CD8-positive, alpha-beta memory T cell (primary cell): ENCODE measurements at regions not wholly inside any gene's neighbourhood (a gene's known extent, or its start where the extent isn't known, plus 50 kb on each side); places are given as distances from the start of the nearest gene placed in this dataset.

Source experiments
- CTCF ChIA-PET: fragments of 350-600 bp; sonication (Branson Sonifier 250); formaldehyde crosslinking; loops from one replicate; lab custom pipeline; 2021; ENCODE audit warnings: antibody characterized with exemption; lab: Charles Lee
- POLR2A ChIA-PET: fragments of 350-600 bp; sonication (Branson Sonifier 250); formaldehyde crosslinking; loops from one replicate; lab custom pipeline; 2021; ENCODE audit warnings: antibody characterized with exemption; lab: Charles Lee
- DNase-seq, 5 donors: peaks; one replicate each; pipeline versions ENCODE4 v3.0.0 to v3.0.0-alpha.2; 2020 to 2022; ENCODE audit warnings: mixed read lengths in 1 of 5
- H3K27ac ChIP-seq: one replicate; pipeline ENCODE4 v1.7.0; 2013; ENCODE audit warnings: low read depth, mild to moderate bottlenecking, low read length, moderate library complexity
- H3K27me3 ChIP-seq: 2 replicates; pipeline ENCODE4 v1.7.0; 2013; ENCODE audit warnings: low read length, mild to moderate bottlenecking; ENCODE audit not compliant: insufficient read depth, poor library complexity, severe bottlenecking
- H3K36me3 ChIP-seq: 2 replicates; pipeline ENCODE4 v1.7.0; 2013; ENCODE audit warnings: mild to moderate bottlenecking, low read length, moderate library complexity; ENCODE audit not compliant: insufficient read depth
- H3K4me1 ChIP-seq: 2 replicates; pipeline ENCODE4 v1.7.0; 2013; ENCODE audit warnings: mild to moderate bottlenecking, low read length, moderate library complexity; ENCODE audit not compliant: insufficient read depth
- H3K4me3 ChIP-seq: 2 replicates; pipeline ENCODE4 v1.7.0; 2013; ENCODE audit warnings: mild to moderate bottlenecking, low read length
- H3K9me3 ChIP-seq: 2 replicates; pipeline ENCODE4 v1.7.0; 2013; ENCODE audit warnings: mild to moderate bottlenecking, low read length
- H3K27ac Mint-ChIP-seq, 8 donors: one replicate each; pipeline ENCODE4 v1.8.0; 2020 to 2021; ENCODE audit warnings: mixed read lengths in 8 of 8, mild to moderate bottlenecking in 6 of 8, inconsistent platforms in 3 of 8, moderate library complexity in 3 of 8
- H3K27me3 Mint-ChIP-seq, 2 donors: one replicate each; pipeline ENCODE4 v1.8.0; 2020 to 2021; ENCODE audit warnings: mixed read lengths in 2 of 2, mild to moderate bottlenecking in 1 of 2, moderate library complexity in 1 of 2
- H3K36me3 Mint-ChIP-seq, 3 donors: one replicate each; pipeline ENCODE4 v1.8.0; 2020 to 2021; ENCODE audit warnings: mixed read lengths in 3 of 3, inconsistent platforms in 1 of 3, mild to moderate bottlenecking in 1 of 3
- H3K4me1 Mint-ChIP-seq, 3 donors: one replicate each; pipeline ENCODE4 v1.8.0; 2020 to 2021; ENCODE audit warnings: mixed read lengths in 3 of 3, inconsistent platforms in 1 of 3, mild to moderate bottlenecking in 1 of 3
- H3K4me3 Mint-ChIP-seq, 7 donors: one replicate each; pipeline ENCODE4 v1.8.0; 2020 to 2021; ENCODE audit warnings: mixed read lengths in 7 of 7, mild to moderate bottlenecking in 6 of 7, moderate library complexity in 4 of 7, inconsistent platforms in 2 of 7
- H3K9me3 Mint-ChIP-seq, 5 donors: one replicate each; pipeline ENCODE4 v1.8.0; 2020 to 2022; ENCODE audit warnings: mixed read lengths in 5 of 5, mild to moderate bottlenecking in 3 of 5, moderate library complexity in 2 of 5, inconsistent platforms in 1 of 5

DNA sequence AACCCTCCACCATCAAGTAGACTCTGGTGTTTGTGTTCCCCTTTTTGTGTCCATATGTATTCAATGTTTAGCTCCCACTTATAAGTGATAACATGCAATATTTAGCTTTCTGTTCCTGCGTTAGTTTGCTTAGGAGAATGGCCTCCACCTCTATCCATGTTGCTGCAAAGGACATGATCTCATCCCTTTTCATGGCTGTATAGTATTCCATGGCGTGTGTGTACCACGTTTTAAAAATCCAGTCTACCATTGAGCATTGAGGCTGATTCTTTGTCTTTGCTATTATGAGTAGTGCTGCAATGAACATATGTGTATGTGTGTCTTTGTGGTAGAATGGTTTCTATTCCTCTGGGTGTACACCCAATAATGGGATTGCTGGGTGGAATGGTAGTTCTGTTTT is 140.1 kb downstream of the BASP1 start:
- H3K4me1 Mint-ChIP-seq, result no peaks in the 10 kb centered on the region
- DNase-seq, result no peak
- no peaks in the 10 kb centered on the region for H3K9me3 ChIP-seq
- H3K27ac Mint-ChIP-seq, result no peak overlapping the region
- H3K27me3 ChIP-seq, result no peaks in the 10 kb centered on the region
- ChIA-PET CTCF (no interaction called here), POLR2A (no interaction called here)
- no peaks in the 10 kb centered on the region for H3K4me1 ChIP-seq
- peaks cover 3 to 14% (median 5%) of the 10 kb centered on the region in 5 donors for H3K9me3 Mint-ChIP-seq
- no peaks in the 10 kb centered on the region for H3K36me3 ChIP-seq
- peaks cover 0 to 1% (median 0%) of the 10 kb centered on the region in 3 donors for H3K36me3 Mint-ChIP-seq
- H3K27me3 Mint-ChIP-seq, result no peaks in the 10 kb centered on the region
- H3K27ac ChIP-seq, result no peak overlapping the region
- H3K4me3 ChIP-seq, result no peak overlapping the region
- no peak overlapping the region for H3K4me3 Mint-ChIP-seq

DNA sequence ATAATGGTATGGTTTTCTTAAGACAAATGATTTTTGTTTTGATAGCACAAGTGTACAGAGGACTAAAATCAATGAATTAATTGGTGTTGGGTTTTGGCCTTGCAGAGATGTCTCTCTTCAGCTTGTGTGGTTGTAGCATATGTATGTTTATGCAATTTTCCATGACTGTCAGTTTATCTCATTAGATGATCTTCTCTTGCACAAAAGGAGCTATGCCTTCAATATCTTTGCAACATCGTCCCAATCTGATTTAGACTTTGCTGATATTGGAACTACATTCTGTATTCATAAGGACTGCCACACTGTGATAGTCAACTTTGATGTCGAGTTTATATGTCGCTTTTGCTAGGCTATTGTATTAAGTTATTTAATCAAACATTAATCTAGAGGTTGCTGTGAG is 140.0 kb upstream of the TAF11L2 start:
- no peak overlapping the region for H3K27ac Mint-ChIP-seq
- H3K27me3 Mint-ChIP-seq, result no peaks in the 10 kb centered on the region
- H3K36me3 Mint-ChIP-seq, result peaks cover 0 to 1% (median 0%) of the 10 kb centered on the region in 3 donors
- Histone ChIP-seq H3K36me3 (no peaks in the 10 kb centered on the region), H3K4me1 (no peaks in the 10 kb centered on the region), H3K9me3 (no peaks in the 10 kb centered on the region), H3K27me3 (no peaks in the 10 kb centered on the region), H3K4me3 (no peak overlapping the region), H3K27ac (no peak overlapping the region)
- H3K9me3 Mint-ChIP-seq, result peaks cover 3 to 14% (median 6%) of the 10 kb centered on the region in 5 donors
- DNase-seq, result no peak
- H3K4me1 Mint-ChIP-seq, result no peaks in the 10 kb centered on the region
- H3K4me3 Mint-ChIP-seq, result no peak overlapping the region
- POLR2A ChIA-PET, result no interaction called here
- CTCF ChIA-PET, result no interaction called here

DNA sequence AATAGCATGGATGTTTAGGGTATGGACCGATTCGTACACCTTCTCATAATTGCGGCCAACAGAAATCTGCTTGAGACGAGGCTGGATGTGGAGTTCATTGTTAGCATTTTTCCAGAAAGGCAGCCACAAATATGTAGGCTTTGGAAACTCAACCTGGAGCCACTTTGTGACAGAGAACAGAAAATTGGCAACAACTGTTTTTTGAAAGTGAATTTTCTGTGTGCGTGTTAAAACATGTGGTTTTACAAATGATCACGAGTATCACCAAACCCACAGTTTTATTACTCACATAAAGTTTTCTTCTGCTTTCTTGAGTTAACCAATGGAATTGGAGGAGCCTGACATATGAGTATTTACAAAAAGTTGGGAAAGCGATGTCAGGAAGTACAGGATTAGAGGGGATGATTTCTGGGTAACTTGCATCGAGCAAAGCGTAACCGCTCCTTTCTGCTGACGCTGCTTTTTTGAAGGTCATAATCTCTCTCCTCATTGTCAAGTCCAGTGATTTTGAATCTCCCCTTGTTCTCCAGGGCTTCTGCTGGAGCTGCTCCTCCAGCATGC is 138.5 kb upstream of the TAF11L2 start:
- POLR2A ChIA-PET, result no interaction called here
- no peak overlapping the region for H3K4me3 Mint-ChIP-seq
- Histone ChIP-seq H3K4me3 (no peak overlapping the region), H3K9me3 (no peaks in the 10 kb centered on the region), H3K27me3 (no peaks in the 10 kb centered on the region), H3K27ac (no peak overlapping the region), H3K4me1 (no peaks in the 10 kb centered on the region), H3K36me3 (no peaks in the 10 kb centered on the region)
- CTCF ChIA-PET, result no interaction called here
- no peak overlapping the region for H3K27ac Mint-ChIP-seq
- H3K4me1 Mint-ChIP-seq, result no peaks in the 10 kb centered on the region
- H3K9me3 Mint-ChIP-seq, result peaks cover 3 to 14% (median 4%) of the 10 kb centered on the region in 5 donors
- no peak for DNase-seq
- peaks cover 0 to 1% (median 0%) of the 10 kb centered on the region in 3 donors for H3K36me3 Mint-ChIP-seq
- no peaks in the 10 kb centered on the region for H3K27me3 Mint-ChIP-seq

DNA sequence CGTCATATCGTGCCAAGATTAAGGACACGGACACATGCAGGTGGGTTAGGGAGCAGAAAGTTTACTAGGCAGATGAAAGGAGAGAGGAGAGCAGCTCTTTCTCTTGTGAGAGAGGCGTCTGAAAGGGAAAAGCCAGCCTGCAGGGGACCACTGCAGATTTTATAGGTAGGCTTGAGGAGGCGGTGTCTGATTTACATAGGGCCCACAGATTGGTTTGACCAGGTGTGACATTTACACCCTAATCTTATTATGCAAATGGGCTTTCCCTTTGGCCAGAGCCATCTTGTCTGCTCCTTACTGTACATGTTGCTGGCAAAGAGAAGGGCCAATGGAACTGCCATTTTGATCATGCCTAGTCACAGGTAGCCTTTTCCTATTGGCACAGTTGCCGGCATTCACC is 137.2 kb upstream of the TAF11L2 start:
- peaks cover 3 to 14% (median 4%) of the 10 kb centered on the region in 5 donors for H3K9me3 Mint-ChIP-seq
- H3K4me3 ChIP-seq, result no peak overlapping the region
- no peaks in the 10 kb centered on the region for H3K4me1 Mint-ChIP-seq
- no peak overlapping the region for H3K27ac Mint-ChIP-seq
- H3K27ac ChIP-seq, result no peak overlapping the region
- peaks cover 0 to 1% (median 0%) of the 10 kb centered on the region in 3 donors for H3K36me3 Mint-ChIP-seq
- H3K27me3 Mint-ChIP-seq, result no peaks in the 10 kb centered on the region
- ChIA-PET CTCF (no interaction called here), POLR2A (no interaction called here)
- H3K27me3 ChIP-seq, result no peaks in the 10 kb centered on the region
- H3K9me3 ChIP-seq, result no peaks in the 10 kb centered on the region
- no peak overlapping the region for H3K4me3 Mint-ChIP-seq
- no peaks in the 10 kb centered on the region for H3K4me1 ChIP-seq
- no peak for DNase-seq
- no peaks in the 10 kb centered on the region for H3K36me3 ChIP-seq

DNA sequence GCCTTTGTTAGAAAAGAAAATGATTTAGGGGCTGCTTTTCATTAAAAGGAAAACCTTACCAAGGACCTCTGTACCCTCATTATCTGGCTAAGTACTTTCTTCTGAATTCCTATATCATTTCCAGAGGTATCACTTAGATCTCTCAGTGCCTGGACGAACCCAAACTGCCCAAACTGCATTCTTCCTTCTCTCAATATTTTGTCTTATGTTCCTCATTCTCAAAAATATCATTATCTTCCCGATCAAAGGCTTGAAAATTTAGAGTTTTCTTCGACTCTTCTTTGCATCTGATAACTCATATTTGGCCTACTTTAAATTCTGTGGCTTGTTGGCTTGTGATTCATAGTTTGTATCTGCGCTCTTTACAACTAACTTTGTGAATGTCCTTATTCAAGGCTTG is 136.7 kb upstream of the TAF11L2 start:
- no peak for DNase-seq
- no peaks in the 10 kb centered on the region for H3K36me3 ChIP-seq
- H3K27ac Mint-ChIP-seq, result no peak overlapping the region
- no peak overlapping the region for H3K4me3 ChIP-seq
- no peak overlapping the region for H3K4me3 Mint-ChIP-seq
- H3K9me3 Mint-ChIP-seq, result peaks cover 0 to 15% (median 4%) of the 10 kb centered on the region in 5 donors
- POLR2A ChIA-PET, result no interaction called here
- H3K9me3 ChIP-seq, result no peaks in the 10 kb centered on the region
- peaks cover 0 to 1% (median 0%) of the 10 kb centered on the region in 3 donors for H3K36me3 Mint-ChIP-seq
- no peaks in the 10 kb centered on the region for H3K4me1 Mint-ChIP-seq
- CTCF ChIA-PET, result no interaction called here
- H3K27ac ChIP-seq, result no peak overlapping the region
- H3K27me3 ChIP-seq, result no peaks in the 10 kb centered on the region
- no peaks in the 10 kb centered on the region for H3K4me1 ChIP-seq
- H3K27me3 Mint-ChIP-seq, result no peaks in the 10 kb centered on the region

DNA sequence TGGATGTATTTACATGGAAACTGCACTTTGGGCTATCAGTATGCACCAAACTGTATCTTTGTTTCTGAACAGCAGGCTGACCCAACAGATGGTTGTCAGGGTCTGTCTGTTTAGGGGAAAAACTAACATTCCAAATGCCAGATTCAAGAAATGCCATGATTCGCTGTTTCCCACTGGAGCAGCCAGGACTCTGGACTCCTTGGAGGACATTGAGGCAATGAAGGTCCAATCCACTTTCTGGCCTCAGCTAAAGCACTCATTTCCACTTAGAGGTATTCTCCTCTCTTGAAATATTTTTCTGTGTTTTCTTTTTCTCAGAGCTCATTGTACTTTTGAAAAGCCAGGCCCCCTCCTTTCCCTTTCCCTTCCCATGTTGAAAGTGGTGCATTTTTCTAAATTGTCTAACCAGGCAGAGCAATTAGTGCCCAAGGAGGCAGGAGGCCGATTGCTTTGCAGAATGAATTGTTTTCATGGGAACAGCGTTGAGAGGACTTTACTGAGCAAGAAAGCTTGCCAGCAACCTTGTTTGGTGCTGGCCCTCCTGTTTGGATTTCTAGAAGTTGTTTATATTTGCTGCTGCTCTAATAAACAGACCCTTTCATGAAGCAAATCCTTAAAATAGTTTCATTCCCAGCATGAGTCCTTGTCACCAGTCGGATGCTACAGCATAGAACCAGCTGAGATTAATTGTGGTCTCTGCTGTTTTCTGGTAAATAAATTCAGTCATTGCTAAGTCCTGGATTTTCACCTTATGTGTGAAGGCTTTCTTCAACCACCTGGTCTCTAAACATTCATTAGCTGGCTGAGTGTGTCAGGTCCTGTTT is 132.8 kb upstream of the TAF11L2 start:
- Mint-ChIP-seq H3K27me3 (no peaks in the 10 kb centered on the region), H3K4me1 (no peaks in the 10 kb centered on the region), H3K9me3 (peaks cover 0 to 12% (median 5%) of the 10 kb centered on the region in 5 donors), H3K4me3 (no peak overlapping the region), H3K36me3 (peaks cover 0 to 1% (median 0%) of the 10 kb centered on the region in 3 donors), H3K27ac (no peak overlapping the region)
- POLR2A ChIA-PET, result no interaction called here
- Histone ChIP-seq H3K4me3 (no peak overlapping the region), H3K4me1 (no peaks in the 10 kb centered on the region), H3K27me3 (no peaks in the 10 kb centered on the region), H3K27ac (no peak overlapping the region), H3K9me3 (no peaks in the 10 kb centered on the region), H3K36me3 (no peaks in the 10 kb centered on the region)
- CTCF ChIA-PET, result no interaction called here
- DNase-seq, result no peak

DNA sequence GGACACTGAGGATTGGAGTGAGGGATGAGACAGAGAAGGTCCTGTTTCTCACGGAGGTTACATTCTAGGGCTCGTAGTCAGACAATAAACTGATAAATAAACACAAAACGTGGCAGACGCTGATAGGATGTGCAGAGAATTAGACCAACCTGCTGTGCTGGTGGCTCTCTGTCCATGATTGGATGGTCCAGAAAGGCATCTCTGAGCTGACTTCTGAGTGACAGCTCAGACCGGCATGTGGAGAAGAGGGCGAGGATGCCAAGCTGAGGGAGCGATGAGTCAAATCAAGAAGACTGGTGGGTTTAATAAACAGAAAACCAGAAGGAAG is 132.3 kb upstream of the TAF11L2 start:
- Mint-ChIP-seq H3K36me3 (peaks cover 0 to 1% (median 0%) of the 10 kb centered on the region in 3 donors), H3K27ac (no peak overlapping the region), H3K9me3 (peaks cover 0 to 12% (median 9%) of the 10 kb centered on the region in 5 donors), H3K4me3 (no peak overlapping the region), H3K27me3 (no peaks in the 10 kb centered on the region), H3K4me1 (no peaks in the 10 kb centered on the region)
- H3K27ac ChIP-seq, result no peak overlapping the region
- no peak for DNase-seq
- no peaks in the 10 kb centered on the region for H3K27me3 ChIP-seq
- CTCF ChIA-PET, result no interaction called here
- no peaks in the 10 kb centered on the region for H3K9me3 ChIP-seq
- H3K4me1 ChIP-seq, result no peaks in the 10 kb centered on the region
- POLR2A ChIA-PET, result no interaction called here
- H3K36me3 ChIP-seq, result no peaks in the 10 kb centered on the region
- no peak overlapping the region for H3K4me3 ChIP-seq

DNA sequence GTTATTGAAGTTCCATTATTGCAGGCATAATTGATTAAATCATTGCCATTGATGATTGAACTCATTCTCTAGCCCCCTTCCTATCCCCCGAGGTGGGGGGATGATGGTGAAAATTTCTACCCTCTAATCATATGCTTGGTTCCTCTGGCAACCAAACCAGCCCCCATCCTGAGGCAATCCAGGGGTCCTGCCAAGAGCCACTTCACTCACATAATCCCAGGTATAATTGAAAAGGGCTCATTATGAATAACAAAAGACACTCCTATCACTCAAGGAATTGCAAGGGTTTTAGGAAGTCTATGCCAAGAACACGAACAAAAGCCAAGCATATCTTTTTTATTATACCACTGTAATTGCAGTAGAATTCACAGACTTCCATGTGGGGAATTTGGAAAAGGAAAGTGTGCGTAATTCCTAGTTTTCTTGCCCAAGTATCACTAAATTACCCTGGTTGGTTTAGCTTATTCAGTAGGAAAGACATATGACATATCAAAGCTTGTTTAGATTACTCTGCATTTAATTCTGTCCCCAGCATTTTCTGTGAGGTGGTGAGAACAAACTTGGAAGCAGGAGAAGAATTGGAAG is 130.7 kb upstream of the TAF11L2 start:
- POLR2A ChIA-PET, result no interaction called here
- H3K36me3 Mint-ChIP-seq, result no peaks in the 10 kb centered on the region
- no peaks in the 10 kb centered on the region for H3K27me3 ChIP-seq
- no peaks in the 10 kb centered on the region for H3K9me3 ChIP-seq
- H3K36me3 ChIP-seq, result no peaks in the 10 kb centered on the region
- H3K4me1 ChIP-seq, result no peaks in the 10 kb centered on the region
- no peaks in the 10 kb centered on the region for H3K27me3 Mint-ChIP-seq
- H3K27ac Mint-ChIP-seq, result no peak overlapping the region
- no peaks in the 10 kb centered on the region for H3K4me1 Mint-ChIP-seq
- H3K4me3 Mint-ChIP-seq, result no peak overlapping the region
- no peak for DNase-seq
- CTCF ChIA-PET, result no interaction called here
- no peak overlapping the region for H3K27ac ChIP-seq
- H3K9me3 Mint-ChIP-seq, result peaks cover 0 to 12% (median 9%) of the 10 kb centered on the region in 5 donors
- no peak overlapping the region for H3K4me3 ChIP-seq
